Panc1 (cell line): ENCODE measurements at regions not wholly inside any gene's neighbourhood (a gene's known extent, or its start where the extent isn't known, plus 50 kb on each side); places are given as distances from the start of the nearest gene placed in this dataset.

ENCODE experiments used
- ATAC-seq: fragments of 200-7000 bp; cut with Tn5 transposase; 2 replicates; pipeline ENCODE4 v1.9.1; 2020; ENCODE audit warnings: mild to moderate bottlenecking, moderate library complexity
- BruUV-seq: library from RNA; stranded (reverse); fragments of 400-500 nt; replicated peaks from 2 replicates; lab custom pipeline; 2021; lab: Mats Ljungman, UMichigan
- CTCF ChIA-PET: fragments of 300-600 bp; sonication (Branson Sonifier 250); formaldehyde crosslinking; loops from one replicate; lab custom pipeline; 2022; ENCODE audit warnings: antibody characterized with exemption; lab: Charles Lee
- POLR2A ChIA-PET: fragments of 300-600 bp; sonication (Branson Sonifier 250); formaldehyde crosslinking; loops from one replicate; lab custom pipeline; 2022; ENCODE audit warnings: antibody characterized with exemption; lab: Charles Lee
- DNase-seq: peaks from one replicate; pipeline ENCODE4 v3.0.0-alpha.2; 2010; ENCODE audit warnings: low read depth, low spot score
- H3K27ac ChIP-seq: 2 replicates; pipeline ENCODE4 v1.5.1; 2011; ENCODE audit warnings: mild to moderate bottlenecking, low read length, inconsistent platforms
- H3K27me3 ChIP-seq: fragments of 200-500 bp; sonication (Bioruptor generic); 2 replicates; pipeline ENCODE4 v1.6.0; 2014; ENCODE audit warnings: low read length, inconsistent platforms; ENCODE audit not compliant: control insufficient read depth, insufficient read depth
- H3K36me3 ChIP-seq: fragments of 200-500 bp; sonication (Bioruptor generic); 2 replicates; pipeline ENCODE4 v1.5.1; 2014; ENCODE audit warnings: inconsistent platforms, mild to moderate bottlenecking, low read length, moderate library complexity; ENCODE audit not compliant: control insufficient read depth, insufficient read depth
- H3K4me1 ChIP-seq: 2 replicates; pipeline ENCODE4 v1.5.1; 2011; ENCODE audit warnings: inconsistent platforms, mild to moderate bottlenecking, low read length, moderate library complexity; ENCODE audit not compliant: control insufficient read depth, insufficient read depth
- H3K4me3 ChIP-seq, 2 experiments: 2 replicates each; pipeline ENCODE4 v1.5.1; 2011 to 2012; ENCODE audit warnings: low read depth in 2 of 2, low read length in 2 of 2, mild to moderate bottlenecking in 2 of 2, inconsistent platforms in 1 of 2, moderate library complexity in 1 of 2
- H3K9me3 ChIP-seq: fragments of 200-500 bp; sonication (Bioruptor generic); 2 replicates; pipeline ENCODE4 v1.5.1; 2014; ENCODE audit warnings: low read depth, mild to moderate bottlenecking, inconsistent platforms, low read length, moderate library complexity; ENCODE audit not compliant: control insufficient read depth, insufficient read depth
- CTCF ChIP-seq: fragments of 450-650 bp; IDR thresholded peaks from 2 replicates; pipeline ENCODE4 v1.5.1; 2017; ENCODE audit warnings: mild to moderate bottlenecking
- POLR2AphosphoS5 ChIP-seq: IDR thresholded peaks from 2 replicates; pipeline ENCODE4 v1.6.1; 2012; ENCODE audit warnings: mild to moderate bottlenecking, low read depth, low read length, moderate library complexity
- SIN3A ChIP-seq: IDR thresholded peaks from 2 replicates; pipeline ENCODE4 v1.6.1; 2012; ENCODE audit warnings: low read depth, mild to moderate bottlenecking, low read length, moderate library complexity, borderline replicate concordance; ENCODE audit not compliant: insufficient read depth
- TCF7L2 ChIP-seq: IDR thresholded peaks from 2 replicates; pipeline ENCODE4 v1.6.1; 2011; ENCODE audit warnings: mild to moderate bottlenecking, low read depth, low read length, inconsistent platforms
- in situ Hi-C: cut with HindIII; loops from 2 replicates; pipeline ENCODE4 v1.10.0; 2016; ENCODE audit warnings: low sequenced_read_pairs, low pct_unique_long_range_greater_than_20kb
- intact Hi-C: fragments of 100-400 bp; cut with micrococcal nuclease; formaldehyde crosslinking; loops from one replicate; pipeline ENCODE4 v1.10.0; 2022; ENCODE audit not compliant: unreplicated experiment
- TF ChIP-seq, protein P1 (sequence below), 2 experiments: IDR thresholded peaks; 2 replicates each; pipeline ENCODE4 v1.6.1; 2011 to 2012; ENCODE audit warnings: low read depth in 2 of 2, control low read depth in 1 of 2, low read length in 1 of 2, mild to moderate bottlenecking in 1 of 2, moderate library complexity in 1 of 2; ENCODE audit not compliant: insufficient read depth in 1 of 2

GRCh38 chr20:43375591-43375990 lies 82.1 kb upstream of the SRSF6 start:
- no peaks in the 10 kb centered on the region for H3K4me1 ChIP-seq
- TF ChIP-seq, protein P1, sequence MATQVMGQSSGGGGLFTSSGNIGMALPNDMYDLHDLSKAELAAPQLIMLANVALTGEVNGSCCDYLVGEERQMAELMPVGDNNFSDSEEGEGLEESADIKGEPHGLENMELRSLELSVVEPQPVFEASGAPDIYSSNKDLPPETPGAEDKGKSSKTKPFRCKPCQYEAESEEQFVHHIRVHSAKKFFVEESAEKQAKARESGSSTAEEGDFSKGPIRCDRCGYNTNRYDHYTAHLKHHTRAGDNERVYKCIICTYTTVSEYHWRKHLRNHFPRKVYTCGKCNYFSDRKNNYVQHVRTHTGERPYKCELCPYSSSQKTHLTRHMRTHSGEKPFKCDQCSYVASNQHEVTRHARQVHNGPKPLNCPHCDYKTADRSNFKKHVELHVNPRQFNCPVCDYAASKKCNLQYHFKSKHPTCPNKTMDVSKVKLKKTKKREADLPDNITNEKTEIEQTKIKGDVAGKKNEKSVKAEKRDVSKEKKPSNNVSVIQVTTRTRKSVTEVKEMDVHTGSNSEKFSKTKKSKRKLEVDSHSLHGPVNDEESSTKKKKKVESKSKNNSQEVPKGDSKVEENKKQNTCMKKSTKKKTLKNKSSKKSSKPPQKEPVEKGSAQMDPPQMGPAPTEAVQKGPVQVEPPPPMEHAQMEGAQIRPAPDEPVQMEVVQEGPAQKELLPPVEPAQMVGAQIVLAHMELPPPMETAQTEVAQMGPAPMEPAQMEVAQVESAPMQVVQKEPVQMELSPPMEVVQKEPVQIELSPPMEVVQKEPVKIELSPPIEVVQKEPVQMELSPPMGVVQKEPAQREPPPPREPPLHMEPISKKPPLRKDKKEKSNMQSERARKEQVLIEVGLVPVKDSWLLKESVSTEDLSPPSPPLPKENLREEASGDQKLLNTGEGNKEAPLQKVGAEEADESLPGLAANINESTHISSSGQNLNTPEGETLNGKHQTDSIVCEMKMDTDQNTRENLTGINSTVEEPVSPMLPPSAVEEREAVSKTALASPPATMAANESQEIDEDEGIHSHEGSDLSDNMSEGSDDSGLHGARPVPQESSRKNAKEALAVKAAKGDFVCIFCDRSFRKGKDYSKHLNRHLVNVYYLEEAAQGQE (IDR thresholded peaks at IDR 0.05; ENCODE audit: insufficient read depth in 1 of 2, low read depth in 2 of 2, low read length in 1 of 2), result no peak
- TF ChIP-seq CTCF (no peak), TCF7L2 (no peak), SIN3A (no peak), POLR2AphosphoS5 (no peak)
- peaks cover 12% of the 10 kb centered on the region; the same call in 1 of the 2 replicates for H3K27me3 ChIP-seq
- ChIA-PET CTCF (interaction anchor here (0.7 kb wide), 1 partner anchor 213 kb away, joined by 6 read pairs; no protein-coding TSS in a partner anchor), POLR2A (no interaction called here)
- H3K36me3 ChIP-seq, result no peaks in the 10 kb centered on the region
- no peak overlapping the region for H3K4me3 ChIP-seq
- no peak for DNase-seq
- no peak overlapping the region for H3K27ac ChIP-seq
- no TSS peak for BruUV-seq
- intact Hi-C loops (no loop called here), in situ Hi-C loops (no loop called here)
- H3K9me3 ChIP-seq, result no peaks in the 10 kb centered on the region
- ATAC-seq, result no peak

DNA sequence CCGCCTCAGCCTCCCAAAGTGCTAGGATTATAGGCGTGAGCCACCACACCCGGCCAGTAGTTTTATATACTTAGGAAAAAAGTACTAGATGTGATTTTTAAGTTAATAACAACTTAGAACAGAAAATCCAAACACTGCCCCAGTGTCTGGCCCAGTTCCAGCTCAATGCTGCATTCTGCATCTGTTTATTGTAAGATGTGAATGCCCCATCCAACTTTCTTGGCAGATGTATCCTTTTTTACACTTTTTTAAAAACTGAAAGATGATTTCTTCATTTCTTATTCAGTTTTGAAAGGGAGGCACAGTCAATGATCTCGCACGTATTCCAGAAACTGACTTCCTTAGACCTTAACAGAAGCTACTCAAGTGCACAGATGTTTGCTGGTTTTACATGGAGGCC lies 85.6 kb upstream of the SRSF6 start:
- peaks cover 9% of the 10 kb centered on the region; the same call in 1 of the 2 replicates for H3K27me3 ChIP-seq
- ChIA-PET POLR2A (no interaction called here), CTCF (no interaction called here)
- ATAC-seq (no peak), DNase-seq (no peak)
- no peak for TF ChIP-seq SIN3A
- no peak for TF ChIP-seq TCF7L2
- TF ChIP-seq, protein P1 (IDR thresholded peaks at IDR 0.05; ENCODE audit: insufficient read depth in 1 of 2, low read depth in 2 of 2, low read length in 1 of 2), result no peak
- TF ChIP-seq POLR2AphosphoS5, result no peak
- no peak for TF ChIP-seq CTCF
- no peak overlapping the region for H3K4me3 ChIP-seq
- no peak overlapping the region for H3K27ac ChIP-seq
- BruUV-seq, result no TSS peak
- H3K36me3 ChIP-seq, result no peaks in the 10 kb centered on the region
- in situ Hi-C loops, result no loop called here
- intact Hi-C loops, result no loop called here
- H3K9me3 ChIP-seq, result no peaks in the 10 kb centered on the region
- no peaks in the 10 kb centered on the region for H3K4me1 ChIP-seq
